CD4-positive, alpha-beta T cell treated with Interleukin-17A for 1 hour (primary cell): ENCODE measurements at regions not wholly inside any gene's neighbourhood (a gene's known extent, or its start where the extent isn't known, plus 50 kb on each side); places are given as distances from the start of the nearest gene placed in this dataset.

ENCODE experiments used
- DNase-seq: peaks from one replicate; pipeline ENCODE4 v3.0.0-alpha.2; 2020

- no peak for DNase-seq
These were observed 169.9 kb upstream of the ADO start for GRCh38 chr10:62634576-62634975.

- DNase-seq = no peak
These were observed 169.4 kb upstream of the ADO start for GRCh38 chr10:62635127-62635526.

- no peak for DNase-seq
These were observed 167.7 kb upstream of the ADO start for GRCh38 chr10:62636825-62637248.

- peak; percentile 81 for DNase-seq
These were observed 167.1 kb upstream of the ADO start for GRCh38 chr10:62637249-62638061.

- DNase-seq = peak; percentile 47
These were observed 166.4 kb upstream of the ADO start for GRCh38 chr10:62638062-62638477.

- no peak for DNase-seq
These were observed 165.4 kb upstream of the ADO start for GRCh38 chr10:62639144-62639543.

GRCh38 chr10:62640411-62640810 is 164.1 kb upstream of the ADO start:
- no peak for DNase-seq

- DNase-seq = no peak
These were observed 160.6 kb upstream of the ADO start for GRCh38 chr10:62643606-62644587.

GRCh38 chr10:62647375-62648092 is 157.0 kb upstream of the ADO start:
- no peak for DNase-seq

- no peak for DNase-seq
These were observed 155.6 kb upstream of the ADO start for GRCh38 chr10:62648921-62649320.

GRCh38 chr10:62650411-62650810 is 154.1 kb upstream of the ADO start:
- no peak for DNase-seq

- DNase-seq = no peak
These were observed 153.2 kb upstream of the ADO start for GRCh38 chr10:62651341-62651740.

GRCh38 chr10:62652114-62652513 is 152.4 kb upstream of the ADO start:
- no peak for DNase-seq

- DNase-seq = no peak
These were observed 152.0 kb upstream of the ADO start for GRCh38 chr10:62652564-62652963.

- DNase-seq = no peak
These were observed 151.3 kb upstream of the ADO start for GRCh38 chr10:62653254-62653653.

GRCh38 chr10:62654966-62655336 is 149.6 kb upstream of the ADO start:
- no peak for DNase-seq

GRCh38 chr10:62655337-62655994 is 149.1 kb upstream of the ADO start:
- no peak for DNase-seq

- DNase-seq = no peak
These were observed 147.2 kb upstream of the ADO start for GRCh38 chr10:62657244-62657835.

- DNase-seq = no peak
These were observed 146.0 kb upstream of the ADO start for GRCh38 chr10:62658516-62658915.

- no peak for DNase-seq
These were observed 143.4 kb upstream of the ADO start for GRCh38 chr10:62661143-62661542.

GRCh38 chr10:62662486-62662885 is 142.0 kb upstream of the ADO start:
- DNase-seq = no peak

- no peak for DNase-seq
These were observed 138.7 kb upstream of the ADO start for GRCh38 chr10:62665771-62666170.
